ENCODE measurements at regions not wholly inside any gene's neighbourhood (a gene's known extent, or its start where the extent isn't known, plus 50 kb on each side); places are given as distances from the start of the nearest gene placed in this dataset.
"Not testable (repeated sequence)": the region's sequence is repeated elsewhere in the genome, so short reads cannot be mapped to it uniquely, and the experiment has no call there.

DNA sequence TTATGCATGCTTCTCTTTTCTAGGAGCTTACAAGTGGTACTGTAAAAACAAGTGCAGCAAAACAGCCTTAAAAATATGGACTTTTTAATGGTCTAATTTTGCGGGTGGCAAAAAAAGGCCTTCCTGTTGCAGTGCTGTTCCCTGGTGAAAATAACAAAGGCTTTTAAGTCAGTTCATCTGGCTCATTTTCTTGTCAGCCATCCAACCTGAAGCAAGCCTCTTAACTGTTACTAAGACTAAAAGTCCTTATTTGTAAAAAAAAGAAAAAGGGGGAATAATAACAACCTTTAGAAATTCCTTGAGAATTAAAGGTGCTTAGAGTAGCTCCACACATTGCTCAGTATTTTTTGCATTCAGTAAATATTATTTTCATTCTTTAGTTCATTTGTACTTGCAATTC is 200.5 kb upstream of the CHORDC1 start:
- Histone ChIP-seq H3K4me3 (ENCODE audit: control insufficient read depth in 1 of 7, extremely low read depth in 1 of 7, insufficient read depth in 4 of 7, low read depth in 2 of 7, low read length in 6 of 7) (no peak overlapping the region), H3K4me1 (ENCODE audit: control extremely low read depth in 1 of 4, control insufficient read depth in 4 of 4, insufficient read depth in 4 of 4, low read length in 3 of 4) (no peaks in the 10 kb centered on the region), H3K36me3 (ENCODE audit: control insufficient read depth in 4 of 4, insufficient read depth in 4 of 4, low read length in 3 of 4) (no peaks in the 10 kb centered on the region), H3K27ac (ENCODE audit: insufficient read depth in 1 of 2, low read depth in 1 of 2, low read length in 2 of 2, poor library complexity in 1 of 2, severe bottlenecking in 2 of 2) (no peak overlapping the region), H3K27me3 (replicated peaks in 2 of 5; ENCODE audit: control insufficient read depth in 4 of 5, insufficient read depth in 5 of 5, low read length in 4 of 5) (no peaks in the 10 kb centered on the region), H3K9me3 (ENCODE audit: control extremely low read depth in 1 of 5, control insufficient read depth in 4 of 5, insufficient read depth in 2 of 5, low read depth in 1 of 5, low read length in 4 of 5) (no peaks in the 10 kb centered on the region)
- no peak for DNase-seq
- 75% methylated on average over 1 of the region's 1 CpG for WGBS (ENCODE audit: insufficient coverage)
- POLR2A ChIA-PET: no interaction called here
- CTCF ChIA-PET: no interaction called here

DNA sequence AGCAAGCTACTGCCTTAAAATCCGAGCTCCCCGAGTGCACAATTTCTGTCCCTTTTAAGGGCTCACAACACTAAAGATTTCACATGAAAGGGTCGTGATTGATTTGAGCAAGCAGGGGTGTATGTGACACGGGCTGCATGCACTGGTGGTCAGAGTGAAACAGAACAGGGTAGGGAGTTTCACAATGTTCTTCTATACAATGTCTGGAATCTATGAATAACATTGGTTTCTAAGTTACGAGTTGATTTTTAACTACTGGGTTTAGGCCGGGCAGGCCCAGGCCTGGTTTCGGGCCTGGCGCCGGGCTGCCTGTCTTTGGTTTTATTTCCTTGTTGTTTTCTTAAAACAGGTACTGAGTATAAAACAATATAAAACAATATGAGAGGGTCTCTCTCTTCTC is 199.9 kb upstream of the CHORDC1 start:
- H3K27me3 ChIP-seq (replicated peaks in 2 of 5; ENCODE audit: control insufficient read depth in 4 of 5, insufficient read depth in 5 of 5, low read length in 4 of 5); DNase-seq; POLR2A ChIA-PET; H3K9me3 ChIP-seq (ENCODE audit: control extremely low read depth in 1 of 5, control insufficient read depth in 4 of 5, insufficient read depth in 2 of 5, low read depth in 1 of 5, low read length in 4 of 5); H3K27ac ChIP-seq (ENCODE audit: insufficient read depth in 1 of 2, low read depth in 1 of 2, low read length in 2 of 2, poor library complexity in 1 of 2, severe bottlenecking in 2 of 2); H3K4me3 ChIP-seq (ENCODE audit: control insufficient read depth in 1 of 7, extremely low read depth in 1 of 7, insufficient read depth in 4 of 7, low read depth in 2 of 7, low read length in 6 of 7); H3K4me1 ChIP-seq (ENCODE audit: control extremely low read depth in 1 of 4, control insufficient read depth in 4 of 4, insufficient read depth in 4 of 4, low read length in 3 of 4); H3K36me3 ChIP-seq (ENCODE audit: control insufficient read depth in 4 of 4, insufficient read depth in 4 of 4, low read length in 3 of 4): not testable (repeated sequence)
- CTCF ChIA-PET: interaction anchor here (0.6 kb wide), 1 partner anchor 251 kb away, joined by 3 read pairs; no protein-coding TSS in a partner anchor
- no CpG with 5 or more reads among the region's 9 CpGs for WGBS (ENCODE audit: insufficient coverage)

DNA sequence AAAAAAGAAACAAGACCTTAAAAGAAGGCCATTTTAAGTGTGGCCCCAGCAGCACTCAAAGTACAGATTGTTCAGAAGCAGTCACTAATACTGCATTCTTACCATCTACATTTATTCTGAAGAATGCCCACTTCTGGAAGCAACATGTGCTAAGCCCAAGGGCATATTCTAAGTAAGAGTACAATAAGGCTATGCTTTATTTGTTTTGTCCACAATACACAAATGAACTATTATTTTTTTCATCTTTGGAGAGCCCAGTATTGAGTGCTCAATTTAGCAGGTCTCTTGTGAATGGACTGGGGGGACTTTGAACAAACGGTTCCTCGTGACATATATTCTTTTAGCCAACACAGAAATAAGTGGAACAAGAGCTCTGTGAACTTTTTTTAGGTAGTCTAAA is 191.4 kb upstream of the CHORDC1 start:
- Histone ChIP-seq H3K27me3 (replicated peaks in 2 of 5; ENCODE audit: control insufficient read depth in 4 of 5, insufficient read depth in 5 of 5, low read length in 4 of 5) (no peaks in the 10 kb centered on the region), H3K27ac (ENCODE audit: insufficient read depth in 1 of 2, low read depth in 1 of 2, low read length in 2 of 2, poor library complexity in 1 of 2, severe bottlenecking in 2 of 2) (no peak overlapping the region), H3K9me3 (ENCODE audit: control extremely low read depth in 1 of 5, control insufficient read depth in 4 of 5, insufficient read depth in 2 of 5, low read depth in 1 of 5, low read length in 4 of 5) (peaks cover 0 to 2% (median 0%) of the 10 kb centered on the region in 5 experiments), H3K4me3 (ENCODE audit: control insufficient read depth in 1 of 7, extremely low read depth in 1 of 7, insufficient read depth in 4 of 7, low read depth in 2 of 7, low read length in 6 of 7) (no peak overlapping the region), H3K36me3 (ENCODE audit: control insufficient read depth in 4 of 4, insufficient read depth in 4 of 4, low read length in 3 of 4) (no peaks in the 10 kb centered on the region), H3K4me1 (ENCODE audit: control extremely low read depth in 1 of 4, control insufficient read depth in 4 of 4, insufficient read depth in 4 of 4, low read length in 3 of 4) (no peaks in the 10 kb centered on the region)
- no CpG with 5 or more reads among the region's 2 CpGs for WGBS (ENCODE audit: insufficient coverage)
- ChIA-PET CTCF (no interaction called here), POLR2A (no interaction called here)
- DNase-seq: no peak

DNA sequence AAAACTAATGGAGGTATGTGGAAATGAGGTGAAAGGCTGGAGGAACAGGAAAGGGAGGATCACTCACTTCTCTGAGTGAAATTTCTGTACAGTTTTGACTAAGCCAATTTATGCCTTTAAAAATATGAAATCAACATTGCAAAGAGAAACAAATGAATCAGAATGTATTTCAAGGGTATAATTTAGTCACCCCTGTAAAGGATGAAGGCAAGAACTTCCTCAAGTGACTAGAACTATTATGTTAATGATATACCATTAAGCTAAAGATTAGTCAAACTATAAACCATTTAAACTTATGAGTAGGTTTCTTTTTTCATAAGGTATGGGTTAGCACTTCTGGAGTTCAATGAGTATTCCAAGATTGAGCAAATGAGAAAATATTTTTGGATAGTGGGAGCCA is 184.5 kb upstream of the CHORDC1 start:
- H3K27ac ChIP-seq (ENCODE audit: insufficient read depth in 1 of 2, low read depth in 1 of 2, low read length in 2 of 2, poor library complexity in 1 of 2, severe bottlenecking in 2 of 2): no peak overlapping the region
- no peak for DNase-seq
- no peak overlapping the region for H3K4me3 ChIP-seq (ENCODE audit: control insufficient read depth in 1 of 7, extremely low read depth in 1 of 7, insufficient read depth in 4 of 7, low read depth in 2 of 7, low read length in 6 of 7)
- H3K36me3 ChIP-seq (ENCODE audit: control insufficient read depth in 4 of 4, insufficient read depth in 4 of 4, low read length in 3 of 4): no peaks in the 10 kb centered on the region
- no peaks in the 10 kb centered on the region for H3K27me3 ChIP-seq (replicated peaks in 2 of 5; ENCODE audit: control insufficient read depth in 4 of 5, insufficient read depth in 5 of 5, low read length in 4 of 5)
- POLR2A ChIA-PET: no interaction called here
- no peaks in the 10 kb centered on the region for H3K9me3 ChIP-seq (ENCODE audit: control extremely low read depth in 1 of 5, control insufficient read depth in 4 of 5, insufficient read depth in 2 of 5, low read depth in 1 of 5, low read length in 4 of 5)
- CTCF ChIA-PET: no interaction called here
- no peaks in the 10 kb centered on the region for H3K4me1 ChIP-seq (ENCODE audit: control extremely low read depth in 1 of 4, control insufficient read depth in 4 of 4, insufficient read depth in 4 of 4, low read length in 3 of 4)

DNA sequence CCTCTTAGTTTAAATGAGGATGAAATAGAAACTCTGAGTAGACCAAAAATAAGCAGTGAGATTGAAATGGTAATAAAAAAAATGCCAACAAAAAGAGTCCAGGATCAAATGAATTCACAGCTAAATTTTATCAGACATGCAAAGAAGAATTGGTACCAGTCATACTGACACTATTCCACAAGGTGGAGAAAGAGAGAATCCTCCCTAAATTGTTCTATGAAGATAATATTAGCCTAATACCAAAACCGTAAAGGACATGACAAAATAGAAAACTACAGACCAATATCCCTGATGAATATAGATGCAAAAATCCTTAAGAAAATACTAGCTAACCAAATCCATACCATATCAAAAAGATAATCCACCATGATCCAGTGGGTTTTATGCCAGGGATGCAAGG is 169.8 kb upstream of the CHORDC1 start:
- no peak for DNase-seq
- Histone ChIP-seq H3K4me3 (ENCODE audit: control insufficient read depth in 1 of 7, extremely low read depth in 1 of 7, insufficient read depth in 4 of 7, low read depth in 2 of 7, low read length in 6 of 7) (no peak overlapping the region), H3K4me1 (ENCODE audit: control extremely low read depth in 1 of 4, control insufficient read depth in 4 of 4, insufficient read depth in 4 of 4, low read length in 3 of 4) (no peaks in the 10 kb centered on the region), H3K36me3 (ENCODE audit: control insufficient read depth in 4 of 4, insufficient read depth in 4 of 4, low read length in 3 of 4) (no peaks in the 10 kb centered on the region), H3K27ac (ENCODE audit: insufficient read depth in 1 of 2, low read depth in 1 of 2, low read length in 2 of 2, poor library complexity in 1 of 2, severe bottlenecking in 2 of 2) (no peak overlapping the region), H3K27me3 (replicated peaks in 2 of 5; ENCODE audit: control insufficient read depth in 4 of 5, insufficient read depth in 5 of 5, low read length in 4 of 5) (no peaks in the 10 kb centered on the region), H3K9me3 (ENCODE audit: control extremely low read depth in 1 of 5, control insufficient read depth in 4 of 5, insufficient read depth in 2 of 5, low read depth in 1 of 5, low read length in 4 of 5) (peaks cover 0 to 1% (median 0%) of the 10 kb centered on the region in 5 experiments)
- CTCF ChIA-PET: no interaction called here
- no CpG with 5 or more reads among the region's 1 CpG for WGBS (ENCODE audit: insufficient coverage)
- POLR2A ChIA-PET: no interaction called here

DNA sequence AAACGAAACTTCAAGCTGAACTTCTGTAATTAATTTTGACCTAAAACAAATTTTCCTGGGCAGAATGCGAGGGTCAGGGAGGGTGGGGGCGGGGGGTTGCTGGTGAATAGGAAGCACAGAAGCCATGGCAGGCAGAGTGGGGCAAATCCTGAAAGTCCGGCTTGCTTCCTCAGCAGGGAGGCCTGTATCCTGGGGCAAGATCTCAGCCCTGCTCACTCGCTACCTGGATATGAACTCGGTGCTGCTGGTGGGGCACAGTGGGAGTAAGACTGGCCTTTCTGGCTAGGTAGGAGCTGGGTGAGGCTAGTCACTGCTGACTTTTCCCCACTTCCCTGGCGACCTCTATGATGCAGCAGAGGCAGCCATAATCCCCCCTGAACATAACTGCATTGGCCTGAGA is 168.9 kb upstream of the CHORDC1 start:
- DNase-seq: no peak
- Histone ChIP-seq H3K27ac (ENCODE audit: insufficient read depth in 1 of 2, low read depth in 1 of 2, low read length in 2 of 2, poor library complexity in 1 of 2, severe bottlenecking in 2 of 2) (no peak overlapping the region), H3K36me3 (ENCODE audit: control insufficient read depth in 4 of 4, insufficient read depth in 4 of 4, low read length in 3 of 4) (no peaks in the 10 kb centered on the region), H3K4me3 (ENCODE audit: control insufficient read depth in 1 of 7, extremely low read depth in 1 of 7, insufficient read depth in 4 of 7, low read depth in 2 of 7, low read length in 6 of 7) (no peak overlapping the region), H3K9me3 (ENCODE audit: control extremely low read depth in 1 of 5, control insufficient read depth in 4 of 5, insufficient read depth in 2 of 5, low read depth in 1 of 5, low read length in 4 of 5) (peaks cover 0 to 1% (median 0%) of the 10 kb centered on the region in 5 experiments), H3K4me1 (ENCODE audit: control extremely low read depth in 1 of 4, control insufficient read depth in 4 of 4, insufficient read depth in 4 of 4, low read length in 3 of 4) (no peaks in the 10 kb centered on the region), H3K27me3 (replicated peaks in 2 of 5; ENCODE audit: control insufficient read depth in 4 of 5, insufficient read depth in 5 of 5, low read length in 4 of 5) (no peaks in the 10 kb centered on the region)
- ChIA-PET CTCF (no interaction called here), POLR2A (no interaction called here)
- WGBS (ENCODE audit: insufficient coverage): 100% methylated on average over 7 of the region's 7 CpGs

DNA sequence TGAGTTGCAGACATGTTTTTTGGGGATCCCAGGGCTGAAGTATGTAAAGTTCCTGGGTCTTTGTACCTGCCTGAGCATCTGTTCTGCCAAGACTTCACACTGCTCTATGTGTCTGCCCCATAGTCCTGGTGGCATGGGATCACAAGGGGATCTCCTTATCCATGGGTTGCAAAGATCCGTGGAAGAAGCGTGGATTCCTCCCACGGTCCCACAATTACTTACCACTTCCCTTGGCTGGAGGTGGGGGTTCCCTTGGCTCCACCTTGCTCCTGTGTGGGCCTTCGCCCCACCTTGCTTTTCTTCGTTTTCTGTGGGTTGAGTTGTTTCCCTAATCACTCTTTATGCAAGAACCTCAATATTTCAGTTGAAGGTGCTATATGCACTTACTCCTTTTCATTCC is 157.4 kb upstream of the CHORDC1 start:
- Histone ChIP-seq H3K4me3 (ENCODE audit: control insufficient read depth in 1 of 7, extremely low read depth in 1 of 7, insufficient read depth in 4 of 7, low read depth in 2 of 7, low read length in 6 of 7) (no peak overlapping the region), H3K9me3 (ENCODE audit: control extremely low read depth in 1 of 5, control insufficient read depth in 4 of 5, insufficient read depth in 2 of 5, low read depth in 1 of 5, low read length in 4 of 5) (no peaks in the 10 kb centered on the region), H3K36me3 (ENCODE audit: control insufficient read depth in 4 of 4, insufficient read depth in 4 of 4, low read length in 3 of 4) (no peaks in the 10 kb centered on the region), H3K27me3 (replicated peaks in 2 of 5; ENCODE audit: control insufficient read depth in 4 of 5, insufficient read depth in 5 of 5, low read length in 4 of 5) (no peaks in the 10 kb centered on the region), H3K27ac (ENCODE audit: insufficient read depth in 1 of 2, low read depth in 1 of 2, low read length in 2 of 2, poor library complexity in 1 of 2, severe bottlenecking in 2 of 2) (no peak overlapping the region), H3K4me1 (ENCODE audit: control extremely low read depth in 1 of 4, control insufficient read depth in 4 of 4, insufficient read depth in 4 of 4, low read length in 3 of 4) (no peaks in the 10 kb centered on the region)
- CTCF ChIA-PET: no interaction called here
- WGBS (ENCODE audit: insufficient coverage): 96% methylated on average over 4 of the region's 5 CpGs
- POLR2A ChIA-PET: no interaction called here
- DNase-seq: no peak

DNA sequence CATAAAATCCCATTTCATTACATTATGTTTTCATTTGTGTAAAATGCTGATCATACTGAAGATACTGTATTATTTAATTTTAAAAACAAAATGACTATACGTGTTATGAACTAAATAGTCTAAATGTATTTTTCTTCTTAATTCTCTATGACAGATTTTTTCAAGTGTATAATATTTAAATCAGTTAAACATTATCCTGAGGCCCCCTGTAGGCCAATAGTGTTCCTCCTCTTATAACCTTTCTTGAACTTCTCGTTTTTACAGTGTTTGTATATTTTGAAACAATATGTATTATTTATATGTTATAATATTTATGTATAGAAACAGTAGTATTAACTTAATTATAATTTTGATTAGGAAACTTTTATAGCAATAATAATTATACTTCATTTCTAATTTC is 151.1 kb upstream of the CHORDC1 start:
- H3K27me3 ChIP-seq (replicated peaks in 2 of 5; ENCODE audit: control insufficient read depth in 4 of 5, insufficient read depth in 5 of 5, low read length in 4 of 5): no peaks in the 10 kb centered on the region
- CTCF ChIA-PET: no interaction called here
- no peaks in the 10 kb centered on the region for H3K4me1 ChIP-seq (ENCODE audit: control extremely low read depth in 1 of 4, control insufficient read depth in 4 of 4, insufficient read depth in 4 of 4, low read length in 3 of 4)
- POLR2A ChIA-PET: no interaction called here
- WGBS (ENCODE audit: insufficient coverage): no CpG with 5 or more reads among the region's 2 CpGs
- no peak for DNase-seq
- no peaks in the 10 kb centered on the region for H3K36me3 ChIP-seq (ENCODE audit: control insufficient read depth in 4 of 4, insufficient read depth in 4 of 4, low read length in 3 of 4)
- H3K27ac ChIP-seq (ENCODE audit: insufficient read depth in 1 of 2, low read depth in 1 of 2, low read length in 2 of 2, poor library complexity in 1 of 2, severe bottlenecking in 2 of 2): no peak overlapping the region
- no peak overlapping the region for H3K4me3 ChIP-seq (ENCODE audit: control insufficient read depth in 1 of 7, extremely low read depth in 1 of 7, insufficient read depth in 4 of 7, low read depth in 2 of 7, low read length in 6 of 7)
- H3K9me3 ChIP-seq (ENCODE audit: control extremely low read depth in 1 of 5, control insufficient read depth in 4 of 5, insufficient read depth in 2 of 5, low read depth in 1 of 5, low read length in 4 of 5): no peaks in the 10 kb centered on the region
